ENCODE measurements at regions not wholly inside any gene's neighbourhood (a gene's known extent, or its start where the extent isn't known, plus 50 kb on each side); places are given as distances from the start of the nearest gene placed in this dataset.

DNA sequence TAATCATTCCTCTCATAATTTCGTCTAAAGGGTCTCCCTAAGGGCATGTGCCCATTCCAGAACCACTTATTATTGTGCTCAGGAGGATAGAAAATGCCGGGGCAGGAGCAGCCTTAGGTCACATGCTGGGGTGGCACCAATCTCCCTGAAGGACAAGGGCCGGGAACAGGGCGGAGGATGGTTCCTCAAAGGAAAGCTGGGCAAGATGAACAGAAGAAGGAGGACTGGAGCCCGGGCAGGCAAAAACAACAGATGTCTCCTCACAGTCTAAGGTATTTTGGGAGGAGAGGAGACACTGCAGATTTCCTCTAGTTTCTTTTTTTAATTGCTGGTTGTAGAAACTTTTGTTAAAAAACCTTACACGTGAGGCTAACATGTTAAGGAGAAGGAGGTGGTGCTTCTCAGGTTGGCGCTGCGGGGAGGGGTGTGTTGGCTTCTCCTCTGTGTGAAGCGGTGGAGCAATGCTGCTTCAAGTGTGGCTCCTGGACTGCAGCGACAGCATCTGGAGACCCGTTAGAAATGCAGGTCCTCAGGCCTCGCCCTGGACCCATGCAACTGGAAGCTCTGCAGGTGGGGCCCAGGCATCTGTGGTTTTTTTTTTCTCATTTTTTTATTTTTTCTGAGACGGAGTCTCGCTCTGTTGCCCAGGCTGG, 164.8 kb downstream of the AACS start:
- peaks cover 0 to 7% (median 0%) of the 10 kb centered on the region in 12 donors for H3K9me3 ChIP-seq
- no peaks in the 10 kb centered on the region for H3K36me3 ChIP-seq
- H3K4me3 ChIP-seq = no peak overlapping the region
- intact Hi-C loops (cut with DNase I) = no loop called here
- 84 to 87% (median 85%) methylated on average over 14 of the region's 14 CpGs for WGBS, 4 donors
- no peaks in the 10 kb centered on the region for H3K4me1 ChIP-seq
- TF ChIP-seq, protein P1, sequence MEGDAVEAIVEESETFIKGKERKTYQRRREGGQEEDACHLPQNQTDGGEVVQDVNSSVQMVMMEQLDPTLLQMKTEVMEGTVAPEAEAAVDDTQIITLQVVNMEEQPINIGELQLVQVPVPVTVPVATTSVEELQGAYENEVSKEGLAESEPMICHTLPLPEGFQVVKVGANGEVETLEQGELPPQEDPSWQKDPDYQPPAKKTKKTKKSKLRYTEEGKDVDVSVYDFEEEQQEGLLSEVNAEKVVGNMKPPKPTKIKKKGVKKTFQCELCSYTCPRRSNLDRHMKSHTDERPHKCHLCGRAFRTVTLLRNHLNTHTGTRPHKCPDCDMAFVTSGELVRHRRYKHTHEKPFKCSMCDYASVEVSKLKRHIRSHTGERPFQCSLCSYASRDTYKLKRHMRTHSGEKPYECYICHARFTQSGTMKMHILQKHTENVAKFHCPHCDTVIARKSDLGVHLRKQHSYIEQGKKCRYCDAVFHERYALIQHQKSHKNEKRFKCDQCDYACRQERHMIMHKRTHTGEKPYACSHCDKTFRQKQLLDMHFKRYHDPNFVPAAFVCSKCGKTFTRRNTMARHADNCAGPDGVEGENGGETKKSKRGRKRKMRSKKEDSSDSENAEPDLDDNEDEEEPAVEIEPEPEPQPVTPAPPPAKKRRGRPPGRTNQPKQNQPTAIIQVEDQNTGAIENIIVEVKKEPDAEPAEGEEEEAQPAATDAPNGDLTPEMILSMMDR (IDR thresholded peaks at IDR 0.05) = no peak
- TF ChIP-seq POLR2A (IDR thresholded peaks at IDR 0.05) = no peak
- peaks cover 0 to 5% (median 0%) of the 10 kb centered on the region in 9 donors for H3K27me3 ChIP-seq
- ATAC-seq = no peak
- DNase-seq = no peak
- H3K27ac ChIP-seq = no peak overlapping the region

DNA sequence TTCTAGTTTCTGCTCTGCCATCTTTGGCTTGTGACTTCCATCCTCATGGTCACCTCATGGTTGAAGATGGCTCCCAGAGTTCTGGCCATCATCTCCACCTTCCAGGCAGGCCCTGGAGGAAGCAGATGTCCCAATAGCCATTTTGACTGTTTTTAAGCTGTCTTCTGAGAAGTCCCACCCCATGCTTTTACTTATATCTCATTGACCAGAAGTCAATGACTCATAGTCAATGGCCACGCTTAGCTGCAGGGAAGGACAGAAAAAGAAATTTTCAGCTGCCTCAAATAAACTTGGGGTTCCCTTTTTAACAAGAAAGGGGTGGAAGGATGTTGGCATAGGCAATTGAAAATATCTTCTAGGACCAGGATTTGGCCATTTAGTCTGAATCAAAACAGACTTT, 168.1 kb downstream of the AACS start:
- intact Hi-C loops (cut with DNase I) = no loop called here
- no peaks in the 10 kb centered on the region for H3K36me3 ChIP-seq
- no peaks in the 10 kb centered on the region for H3K27me3 ChIP-seq
- no peak overlapping the region for H3K4me3 ChIP-seq
- H3K27ac ChIP-seq = no peak overlapping the region
- H3K9me3 ChIP-seq = peaks cover 0 to 7% (median 0%) of the 10 kb centered on the region in 12 donors
- TF ChIP-seq, protein P1 (IDR thresholded peaks at IDR 0.05) = no peak
- DNase-seq = no peak
- ATAC-seq = no peak
- WGBS, 4 donors = 72 to 95% (median 86%) methylated on average over 1 of the region's 1 CpG
- H3K4me1 ChIP-seq = no peaks in the 10 kb centered on the region

DNA sequence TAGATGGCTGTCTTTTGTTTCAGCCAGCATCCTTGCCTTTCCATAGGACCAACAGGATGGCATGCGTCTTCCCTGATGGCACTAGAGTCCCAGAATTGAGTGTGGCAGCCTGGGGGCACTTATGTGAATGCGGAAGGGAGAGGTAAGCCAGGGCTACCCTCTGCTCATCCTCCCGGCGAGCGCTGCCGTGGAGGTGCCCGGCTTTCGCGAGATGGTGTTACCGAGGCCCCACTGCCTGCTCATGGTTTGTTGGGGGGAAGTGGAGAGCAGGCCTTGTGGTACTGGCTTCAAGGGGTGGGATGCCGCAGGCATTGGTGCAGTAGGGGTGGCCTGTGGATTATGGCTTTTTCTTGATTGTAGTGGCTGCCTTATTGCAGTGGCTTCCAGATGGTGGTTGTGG, 174.3 kb downstream of the AACS start:
- no peak for DNase-seq

DNA sequence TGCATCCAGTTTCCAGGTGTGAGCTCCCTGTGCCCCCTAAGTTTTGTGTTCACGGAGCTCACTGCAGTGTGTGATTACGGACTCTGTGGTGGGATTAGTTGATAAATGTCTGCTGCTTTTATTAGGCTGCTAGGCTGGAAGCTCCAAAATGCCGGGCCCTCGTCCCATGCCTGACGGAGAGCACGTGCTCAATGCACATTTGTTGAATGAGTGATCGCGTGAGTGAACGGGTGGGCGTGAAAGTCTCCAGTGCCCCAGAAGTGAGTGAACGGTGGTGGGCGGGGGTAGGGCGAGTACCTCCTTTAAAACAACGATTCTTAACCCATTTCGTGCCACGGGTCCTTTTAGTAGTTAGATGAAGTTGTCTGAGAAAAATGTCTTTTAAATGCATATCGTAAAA, 175.5 kb downstream of the AACS start:
- no peak for DNase-seq
- 61 to 68% (median 64%) methylated on average over 17 of the region's 17 CpGs for WGBS, 4 donors
- ATAC-seq = no peak
- H3K27ac ChIP-seq = no peak overlapping the region
- intact Hi-C loops (cut with DNase I) = no loop called here
- H3K36me3 ChIP-seq = no peaks in the 10 kb centered on the region
- peaks cover 0 to 26% (median 4%) of the 10 kb centered on the region in 9 donors for H3K27me3 ChIP-seq
- no peaks in the 10 kb centered on the region for H3K9me3 ChIP-seq
- TF ChIP-seq POLR2A (IDR thresholded peaks at IDR 0.05) = no peak
- TF ChIP-seq, protein P1 (IDR thresholded peaks at IDR 0.05) = no peak
- H3K4me1 ChIP-seq = no peaks in the 10 kb centered on the region
- no peak overlapping the region for H3K4me3 ChIP-seq

More for the DNA sequence above, 174.3 kb downstream of the AACS start:
- no peak overlapping the region for H3K27ac ChIP-seq
- no peak overlapping the region for H3K4me3 ChIP-seq
- 93 to 95% (median 94%) methylated on average over 10 to 11 of the region's 11 CpGs for WGBS, 4 donors
- no peak for ATAC-seq
- peaks cover 0 to 19% (median 0%) of the 10 kb centered on the region in 9 donors for H3K27me3 ChIP-seq
- no peaks in the 10 kb centered on the region for H3K4me1 ChIP-seq
- no peaks in the 10 kb centered on the region for H3K36me3 ChIP-seq
- no peaks in the 10 kb centered on the region for H3K9me3 ChIP-seq
- no peak for TF ChIP-seq POLR2A (IDR thresholded peaks at IDR 0.05)
- TF ChIP-seq, protein P1 (IDR thresholded peaks at IDR 0.05) = no peak
- intact Hi-C loops (cut with DNase I) = no loop called here

All from heart left ventricle (tissue), 16 donors.